Natural killer cell treated with Interleukin-12 subunit alpha and Interleukin-12 subunit beta and Interleukin-15 and Interleukin-18, amount 100 ng/mL, for 72 hours (primary cell): ENCODE measurements at regions not wholly inside any gene's neighbourhood (a gene's known extent, or its start where the extent isn't known, plus 50 kb on each side); places are given as distances from the start of the nearest gene placed in this dataset.
A peak's percentile ranks its signal among the peaks of the same experiment; 100 is the strongest.

ENCODE experiments used
- ATAC-seq, 2 donors: fragments of 150-1000 bp; cut with Tn5 transposase in 1 of 2; sonication (Bioruptor Pico), chemical (Tn5 transposase) in 1 of 2; 2 replicates each; pipeline ENCODE4 v1.10.0; 2021
- DNase-seq: peaks from one replicate; pipeline ENCODE4 v3.0.0; 2022; ENCODE audit warnings: low spot score
- H3K27ac Mint-ChIP-seq, 2 donors: 1 replicate in 1 of 2; 2 replicates in 1 of 2; pipeline ENCODE4 v1.8.0; 2022; ENCODE audit warnings: mixed read lengths in 2 of 2, mild to moderate bottlenecking in 1 of 2, moderate library complexity in 1 of 2
- H3K27me3 Mint-ChIP-seq, 2 donors: 1 replicate in 1 of 2; 2 replicates in 1 of 2; pipeline ENCODE4 v1.8.0; 2022; ENCODE audit warnings: mixed read lengths in 2 of 2
- H3K36me3 Mint-ChIP-seq: one replicate; pipeline ENCODE4 v1.8.0; 2022; ENCODE audit warnings: mixed read lengths
- H3K4me1 Mint-ChIP-seq, 2 donors: 1 replicate in 1 of 2; 2 replicates in 1 of 2; pipeline ENCODE4 v1.8.0; 2022; ENCODE audit warnings: low read depth in 2 of 2, mixed read lengths in 2 of 2, mild to moderate bottlenecking in 1 of 2
- H3K4me3 Mint-ChIP-seq: one replicate; pipeline ENCODE4 v1.8.0; 2022; ENCODE audit warnings: mixed read lengths
- H3K9me3 Mint-ChIP-seq: 2 replicates; pipeline ENCODE4 v1.8.0; 2022; ENCODE audit warnings: mixed read lengths

DNA sequence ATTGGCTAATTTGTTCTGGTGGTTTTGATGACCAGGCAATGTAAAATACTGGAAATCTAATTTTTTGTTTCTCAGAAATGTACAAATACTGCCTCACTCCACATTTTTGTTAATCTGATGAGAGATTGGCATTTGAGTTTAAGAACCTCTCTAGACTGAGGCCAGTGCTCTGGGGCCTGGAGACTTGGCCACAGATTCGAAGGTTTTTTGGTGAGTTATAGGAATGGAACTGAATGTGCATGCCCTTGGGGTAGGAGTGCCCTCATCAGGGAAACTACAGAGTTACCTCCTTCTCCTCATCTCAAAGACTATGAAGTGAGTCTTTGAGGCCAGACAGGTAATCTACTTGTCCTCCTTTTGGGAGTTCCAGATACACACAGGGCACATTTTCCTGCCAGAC is 347.9 kb downstream of the LTN1 start:
- DNase-seq (no peak), ATAC-seq (no peak)
- Mint-ChIP-seq H3K4me1 (peaks cover 0 to 21% of the 10 kb centered on the region in 2 donors), H3K27me3 (no peaks in the 10 kb centered on the region), H3K9me3 (peaks cover 4% of the 10 kb centered on the region), H3K36me3 (peaks cover 9% of the 10 kb centered on the region), H3K27ac (no peak overlapping the region), H3K4me3 (no peak overlapping the region)

DNA sequence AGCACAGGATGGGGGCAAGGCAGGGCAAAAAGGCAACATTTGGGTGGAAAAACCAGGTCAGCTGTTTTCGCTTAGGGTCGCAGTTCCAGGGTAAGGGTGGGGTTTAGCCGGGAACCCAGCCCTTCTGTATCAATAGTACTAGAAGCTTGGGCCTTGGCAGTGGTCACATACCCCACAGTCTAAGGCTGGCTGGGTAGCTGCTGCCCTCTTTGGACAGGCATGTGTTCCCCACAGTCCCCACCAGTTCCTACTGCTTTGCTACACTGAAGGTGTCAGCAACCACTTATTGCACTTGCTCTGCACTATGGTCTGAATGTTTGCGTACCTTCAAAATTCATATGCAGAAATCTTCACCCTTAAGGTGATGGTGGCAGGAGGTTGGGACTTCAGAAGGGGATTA is 349.8 kb downstream of the LTN1 start:
- no peak overlapping the region for H3K27ac Mint-ChIP-seq
- no peak for DNase-seq
- no peak overlapping the region for H3K4me3 Mint-ChIP-seq
- no peak for ATAC-seq
- H3K27me3 Mint-ChIP-seq: no peaks in the 10 kb centered on the region
- H3K9me3 Mint-ChIP-seq: peaks cover 8% of the 10 kb centered on the region
- H3K36me3 Mint-ChIP-seq: peaks cover 18% of the 10 kb centered on the region
- peaks cover 0 to 27% of the 10 kb centered on the region in 2 donors for H3K4me1 Mint-ChIP-seq

DNA sequence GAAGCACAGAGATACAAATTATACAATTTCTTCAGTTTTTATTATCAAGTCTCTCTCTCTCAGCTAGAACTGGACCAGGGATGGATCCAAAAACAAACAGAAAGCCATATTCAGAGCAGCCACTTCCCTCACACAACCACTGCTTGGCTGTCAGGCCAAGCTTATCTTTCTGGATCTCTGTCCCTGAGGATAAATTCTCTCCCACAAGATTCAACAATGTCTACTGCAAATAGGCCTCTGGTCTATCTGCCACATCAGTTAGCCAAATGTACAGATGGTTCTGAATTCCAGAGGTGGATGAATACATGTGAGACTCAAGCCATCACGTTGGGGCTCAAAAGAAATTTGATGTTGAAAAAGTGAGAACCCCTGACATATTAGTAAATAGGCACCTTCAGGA is 350.9 kb downstream of the LTN1 start:
- peaks cover 7 to 32% of the 10 kb centered on the region in 2 donors for H3K4me1 Mint-ChIP-seq
- no peaks in the 10 kb centered on the region for H3K27me3 Mint-ChIP-seq
- no peak overlapping the region for H3K4me3 Mint-ChIP-seq
- H3K9me3 Mint-ChIP-seq: peaks cover 8% of the 10 kb centered on the region
- ATAC-seq: no peak
- H3K27ac Mint-ChIP-seq: no peak overlapping the region
- H3K36me3 Mint-ChIP-seq: peaks cover 26% of the 10 kb centered on the region
- DNase-seq: no peak

DNA sequence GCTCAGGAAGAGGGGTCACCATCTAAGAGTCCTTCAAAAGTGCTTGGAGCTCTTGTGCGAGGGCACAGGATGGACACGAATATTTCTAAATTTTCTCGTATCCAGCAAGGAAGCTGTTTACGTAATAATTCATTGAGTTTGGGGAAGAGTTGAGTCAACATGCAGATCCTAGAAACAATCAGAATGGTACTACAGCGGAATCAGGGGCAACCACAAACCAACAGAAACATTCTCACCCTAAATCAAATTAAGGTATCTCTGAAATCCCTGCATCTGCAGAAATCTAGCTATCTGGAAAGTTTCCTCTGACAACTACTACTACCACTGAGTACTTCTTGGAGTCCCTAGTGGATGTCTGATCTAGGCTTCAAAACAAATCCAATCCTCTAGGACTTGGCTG is 352.4 kb downstream of the LTN1 start:
- peaks cover 30% of the 10 kb centered on the region for H3K36me3 Mint-ChIP-seq
- H3K4me3 Mint-ChIP-seq: no peak overlapping the region
- no peak for DNase-seq
- peaks cover 8% of the 10 kb centered on the region for H3K9me3 Mint-ChIP-seq
- H3K4me1 Mint-ChIP-seq: peaks cover 15 to 37% of the 10 kb centered on the region in 2 donors
- no peak for ATAC-seq
- no peaks in the 10 kb centered on the region for H3K27me3 Mint-ChIP-seq
- peak overlapping the region in 1 of 2 donors; percentile 60 for H3K27ac Mint-ChIP-seq

DNA sequence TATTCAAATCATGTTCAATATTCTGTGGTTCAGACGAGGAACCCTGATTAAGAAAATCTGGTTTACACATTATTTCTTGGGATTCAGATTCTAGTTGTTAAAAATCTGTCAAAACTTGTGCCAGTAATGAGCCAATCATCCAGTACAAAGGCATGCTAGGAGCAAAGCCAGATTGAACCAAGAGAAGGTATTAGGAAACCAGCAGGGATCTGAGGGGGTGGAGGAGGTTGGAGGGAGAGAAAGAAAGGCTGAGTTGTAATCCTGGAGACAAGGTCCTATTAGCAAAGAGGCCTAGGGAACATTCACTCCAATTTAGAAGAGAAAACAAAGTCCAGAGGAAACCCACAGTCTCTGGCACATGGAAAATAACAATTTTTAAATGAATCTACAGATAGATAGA is 352.9 kb downstream of the LTN1 start:
- Mint-ChIP-seq H3K4me3 (no peak overlapping the region), H3K27me3 (no peaks in the 10 kb centered on the region), H3K36me3 (peaks cover 30% of the 10 kb centered on the region), H3K27ac (peak overlapping the region in 1 of 2 donors; percentile 60), H3K9me3 (peaks cover 8% of the 10 kb centered on the region), H3K4me1 (peaks cover 15 to 37% of the 10 kb centered on the region in 2 donors)
- DNase-seq: no peak
- no peak for ATAC-seq

DNA sequence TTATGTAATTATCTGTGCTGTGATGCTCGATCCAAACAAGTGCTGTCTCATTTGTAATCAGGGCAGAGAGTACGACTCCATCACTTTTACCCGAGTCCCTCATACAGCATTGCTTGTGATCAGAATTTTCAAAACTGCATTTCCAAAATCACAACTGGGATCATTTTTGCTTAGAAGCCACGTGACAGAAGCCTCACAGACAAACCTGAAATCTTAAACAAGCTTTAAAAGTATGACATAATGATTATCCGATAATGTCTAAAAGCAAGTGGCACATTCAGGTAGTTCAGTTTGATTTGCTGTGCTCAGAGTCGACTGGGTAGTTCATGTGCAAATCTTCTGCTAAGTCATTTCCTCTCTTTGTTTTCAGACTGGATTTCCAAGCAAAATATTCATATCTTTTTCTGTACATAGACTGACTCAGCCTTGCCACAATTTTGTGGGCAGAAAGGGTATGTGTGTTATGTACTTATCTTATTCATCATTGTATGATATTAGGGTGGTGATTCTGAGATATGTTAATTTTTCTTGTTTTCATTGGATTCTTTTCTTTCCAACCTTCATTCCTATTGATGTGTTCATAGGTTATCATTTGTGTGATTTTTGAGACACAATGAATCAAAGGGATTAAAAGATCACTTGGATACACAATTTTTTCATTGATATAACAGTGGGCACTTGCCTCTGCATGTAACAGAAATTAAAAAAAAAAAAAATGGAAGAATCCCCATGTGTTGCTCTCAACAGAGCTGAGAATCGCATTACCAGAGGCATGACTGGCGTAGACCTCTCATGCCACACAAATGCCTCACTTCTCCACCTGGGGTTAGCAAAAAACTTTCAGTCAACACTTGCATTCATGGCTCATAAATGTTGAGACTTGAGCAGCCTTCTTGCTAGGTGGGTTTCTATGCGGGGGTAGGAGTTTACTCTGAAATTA is 355.7 kb downstream of the LTN1 start:
- Mint-ChIP-seq H3K27ac (peak overlapping the region; percentile 89 to 93), H3K36me3 (peaks cover 21% of the 10 kb centered on the region), H3K4me3 (peak overlapping the region; percentile 75), H3K4me1 (peaks cover 20 to 45% of the 10 kb centered on the region in 2 donors), H3K27me3 (no peaks in the 10 kb centered on the region), H3K9me3 (peaks cover 4% of the 10 kb centered on the region)
- ATAC-seq (peak; percentile 74 to 84), DNase-seq (no peak)

DNA sequence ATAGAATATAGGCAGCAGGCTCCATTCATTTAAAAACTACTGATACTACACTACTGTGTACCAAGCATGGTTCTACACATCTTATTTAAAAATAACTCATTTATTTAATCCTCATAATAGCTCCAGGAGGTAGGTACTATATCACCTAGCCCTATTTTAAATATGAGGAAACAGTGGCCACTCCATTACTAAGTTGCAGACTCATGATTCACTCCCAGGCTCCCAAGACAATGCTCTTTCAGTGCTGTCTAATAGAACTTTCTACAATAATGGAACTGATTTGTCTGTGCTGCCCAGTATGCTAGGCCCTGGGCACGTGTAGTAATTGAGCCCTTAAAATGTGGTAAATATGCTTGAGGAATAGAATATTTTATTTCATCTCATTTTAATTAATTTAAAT is 357.1 kb downstream of the LTN1 start:
- H3K27me3 Mint-ChIP-seq: no peaks in the 10 kb centered on the region
- H3K36me3 Mint-ChIP-seq: peaks cover 21% of the 10 kb centered on the region
- H3K9me3 Mint-ChIP-seq: peaks cover 4% of the 10 kb centered on the region
- H3K4me3 Mint-ChIP-seq: no peak overlapping the region
- DNase-seq (no peak), ATAC-seq (no peak)
- H3K4me1 Mint-ChIP-seq: peaks cover 20 to 35% of the 10 kb centered on the region in 2 donors
- H3K27ac Mint-ChIP-seq: peak overlapping the region in 1 of 2 donors; percentile 51

DNA sequence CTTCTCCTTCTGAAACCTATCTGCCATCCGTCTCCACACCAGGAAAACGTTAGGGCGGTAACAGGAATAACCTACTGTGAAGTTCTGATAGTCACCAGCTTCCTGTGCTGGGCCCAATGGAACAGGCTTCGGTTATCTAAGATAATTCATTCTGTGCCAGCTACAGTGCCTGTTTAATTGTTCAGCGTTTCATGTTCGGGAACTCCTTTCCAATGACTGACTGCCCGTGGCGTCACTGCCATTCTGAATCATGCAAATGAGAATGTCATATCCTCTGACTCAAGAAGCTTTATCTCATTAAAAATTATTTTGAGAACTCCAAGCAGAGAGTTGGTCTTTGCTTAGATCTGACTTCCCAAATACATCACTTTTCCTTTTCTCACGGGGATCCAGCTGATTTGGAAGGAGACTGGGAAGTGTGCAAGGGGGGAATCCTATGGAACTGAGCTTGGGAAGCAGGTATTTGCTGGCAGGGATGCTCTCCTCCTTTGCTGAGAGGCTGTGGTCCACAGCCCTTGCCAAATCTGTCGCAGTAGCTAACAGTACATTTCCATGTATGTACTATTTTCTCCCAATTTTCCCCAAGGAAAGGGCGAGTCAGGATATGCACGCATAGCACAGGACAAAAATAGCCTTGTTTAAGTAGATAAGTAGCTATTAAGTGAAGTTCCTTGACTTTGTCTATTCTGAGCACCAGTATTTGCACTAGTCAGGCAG is 358.7 kb downstream of the LTN1 start:
- peaks cover 3% of the 10 kb centered on the region for H3K9me3 Mint-ChIP-seq
- peak overlapping the region; percentile 46 for H3K4me3 Mint-ChIP-seq
- H3K36me3 Mint-ChIP-seq: peaks cover 20% of the 10 kb centered on the region
- peaks cover 20 to 31% of the 10 kb centered on the region in 2 donors for H3K4me1 Mint-ChIP-seq
- DNase-seq (no peak), ATAC-seq (peak in 1 of 2 donors; percentile 32)
- no peaks in the 10 kb centered on the region for H3K27me3 Mint-ChIP-seq
- H3K27ac Mint-ChIP-seq: peak overlapping the region; percentile 20 to 56

DNA sequence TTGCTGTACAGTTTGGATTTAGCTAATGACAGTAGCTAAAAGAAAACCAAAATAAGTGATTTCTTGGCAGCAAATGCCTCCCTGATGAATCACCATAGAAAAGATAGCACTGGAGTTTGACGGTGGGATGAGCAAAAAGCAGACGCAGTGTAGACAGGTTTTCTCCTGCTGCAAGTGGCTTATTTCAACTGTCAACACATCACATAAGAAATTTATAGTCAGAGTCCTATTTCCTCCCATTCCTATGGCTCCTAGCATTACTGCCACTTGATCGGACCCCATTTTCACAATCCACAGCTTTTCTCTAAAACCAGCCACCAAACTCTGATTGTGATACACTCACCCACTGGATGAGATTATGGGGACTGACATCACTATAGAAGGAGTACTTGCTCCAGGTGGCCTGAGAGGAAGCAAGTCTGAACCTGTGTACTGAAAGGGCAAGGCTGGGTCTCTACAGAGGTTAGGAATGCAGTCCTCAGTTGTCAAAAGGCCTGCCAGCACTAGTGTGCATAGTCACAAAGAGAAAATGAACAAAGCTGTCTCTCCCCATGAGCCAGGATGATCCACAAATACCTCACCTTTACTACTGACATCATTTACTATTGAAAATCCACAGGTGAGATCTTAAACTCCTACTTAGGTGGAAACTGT is 359.8 kb downstream of the LTN1 start:
- H3K27ac Mint-ChIP-seq: peak overlapping the region in 1 of 2 donors; percentile 56
- ATAC-seq (no peak), DNase-seq (no peak)
- H3K4me1 Mint-ChIP-seq: peaks cover 21 to 30% of the 10 kb centered on the region in 2 donors
- H3K36me3 Mint-ChIP-seq: peaks cover 12% of the 10 kb centered on the region
- no peaks in the 10 kb centered on the region for H3K9me3 Mint-ChIP-seq
- H3K27me3 Mint-ChIP-seq: no peaks in the 10 kb centered on the region
- H3K4me3 Mint-ChIP-seq: no peak overlapping the region

DNA sequence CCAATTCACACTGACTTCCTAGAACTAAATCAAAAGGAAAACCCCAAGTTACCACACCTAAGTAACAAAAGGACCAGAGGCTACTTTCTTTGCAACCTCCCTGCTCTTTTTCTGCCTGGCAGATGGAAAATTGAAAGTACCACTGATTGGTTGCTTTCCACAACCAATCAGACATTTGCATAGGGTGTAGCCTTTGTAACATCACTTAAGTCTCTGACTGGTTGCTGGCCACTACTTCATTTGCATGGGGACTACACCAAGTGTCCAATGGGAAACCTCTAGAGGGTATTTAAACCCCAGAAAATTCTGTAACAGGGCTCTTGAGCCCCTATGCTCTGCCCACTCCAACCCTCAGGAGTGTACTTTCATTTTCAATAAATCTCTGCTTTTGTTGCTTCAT is 365.0 kb downstream of the LTN1 start:
- peaks cover 10% of the 10 kb centered on the region for H3K36me3 Mint-ChIP-seq
- H3K9me3 Mint-ChIP-seq: no peaks in the 10 kb centered on the region
- DNase-seq: no peak
- H3K27ac Mint-ChIP-seq: peak overlapping the region; percentile 46 to 78
- no peak overlapping the region for H3K4me3 Mint-ChIP-seq
- peaks cover 14 to 25% of the 10 kb centered on the region in 2 donors for H3K4me1 Mint-ChIP-seq
- peak in 1 of 2 donors; percentile 78 for ATAC-seq
- no peaks in the 10 kb centered on the region for H3K27me3 Mint-ChIP-seq

DNA sequence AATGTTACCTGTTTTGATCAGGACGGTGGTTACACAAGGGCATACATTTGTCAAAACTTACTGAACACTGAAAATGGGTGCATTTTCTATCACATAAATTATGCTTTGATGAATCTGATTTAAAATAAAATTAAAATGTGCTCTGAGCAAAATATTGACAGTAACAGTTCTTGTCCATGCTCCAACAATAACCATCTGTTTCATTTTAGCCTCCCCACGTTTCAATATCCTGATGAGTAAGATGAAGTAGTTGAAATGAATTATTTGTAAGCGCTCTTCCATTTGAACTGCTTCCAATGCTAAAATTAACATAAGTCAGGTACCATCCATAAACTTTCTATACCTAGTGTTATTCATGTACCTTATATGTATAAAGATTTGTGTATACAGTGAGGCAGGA is 365.4 kb downstream of the LTN1 start:
- no peak for ATAC-seq
- H3K27ac Mint-ChIP-seq: peak overlapping the region; percentile 46 to 78
- DNase-seq: no peak
- H3K4me1 Mint-ChIP-seq: peaks cover 14 to 22% of the 10 kb centered on the region in 2 donors
- H3K9me3 Mint-ChIP-seq: no peaks in the 10 kb centered on the region
- no peaks in the 10 kb centered on the region for H3K27me3 Mint-ChIP-seq
- no peak overlapping the region for H3K4me3 Mint-ChIP-seq
- H3K36me3 Mint-ChIP-seq: peaks cover 10% of the 10 kb centered on the region

DNA sequence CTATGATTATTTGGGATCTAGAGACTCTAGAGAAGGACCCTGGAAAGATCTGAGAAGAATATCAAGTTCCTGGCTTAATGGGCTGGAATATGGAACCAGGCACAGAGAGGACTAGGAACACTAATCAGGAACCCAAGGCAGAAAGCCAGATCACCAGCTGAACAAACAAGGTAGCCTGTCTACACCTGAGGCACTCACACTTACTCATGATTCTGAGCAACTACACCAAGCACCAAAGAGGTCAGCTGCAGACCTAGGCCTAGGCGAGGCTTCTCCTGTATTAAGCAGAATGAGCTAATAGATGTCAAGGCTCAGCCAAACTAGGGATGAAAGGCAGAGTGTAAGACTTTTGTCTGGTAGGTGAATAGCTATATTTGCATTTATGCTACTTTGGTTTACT is 368.1 kb downstream of the LTN1 start:
- peaks cover 3% of the 10 kb centered on the region for H3K9me3 Mint-ChIP-seq
- no peaks in the 10 kb centered on the region for H3K27me3 Mint-ChIP-seq
- H3K36me3 Mint-ChIP-seq: peaks cover 19% of the 10 kb centered on the region
- no peak for ATAC-seq
- peaks cover 14 to 23% of the 10 kb centered on the region in 2 donors for H3K4me1 Mint-ChIP-seq
- no peak for DNase-seq
- H3K4me3 Mint-ChIP-seq: no peak overlapping the region
- no peak overlapping the region for H3K27ac Mint-ChIP-seq

DNA sequence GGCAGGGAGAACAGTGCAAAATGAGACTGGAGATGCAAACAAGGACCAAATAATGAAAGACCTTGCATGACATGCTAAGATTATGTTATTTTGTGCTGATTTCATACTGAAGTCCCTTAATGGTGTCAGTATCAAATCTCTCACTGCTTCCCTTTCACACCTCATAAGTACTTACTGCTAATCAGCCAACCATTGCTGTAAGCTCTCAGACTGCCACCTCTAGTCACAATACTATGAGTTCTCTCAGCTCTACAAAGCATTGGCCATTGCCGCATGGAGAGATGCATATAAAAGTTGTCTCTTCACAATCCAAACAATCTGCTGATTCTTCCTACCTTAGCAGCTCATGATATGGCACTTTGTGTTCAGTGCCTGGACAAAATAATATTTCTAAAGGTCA is 375.4 kb downstream of the LTN1 start:
- Mint-ChIP-seq H3K4me3 (no peak overlapping the region), H3K36me3 (peaks cover 10% of the 10 kb centered on the region), H3K27me3 (no peaks in the 10 kb centered on the region), H3K27ac (no peak overlapping the region), H3K4me1 (peaks cover 9 to 12% of the 10 kb centered on the region in 2 donors), H3K9me3 (peaks cover 3% of the 10 kb centered on the region)
- ATAC-seq: no peak
- DNase-seq: no peak
